Activated naive CD8-positive, alpha-beta T cell treated with anti-CD3 and anti-CD28 coated beads for 36 hours (primary cell): ENCODE measurements at regions not wholly inside any gene's neighbourhood (a gene's known extent, or its start where the extent isn't known, plus 50 kb on each side); places are given as distances from the start of the nearest gene placed in this dataset.

Experiments
- DNase-seq: peaks from one replicate; pipeline ENCODE4 v3.0.0; 2021
- H3K27ac Mint-ChIP-seq: one replicate; pipeline ENCODE4 v1.8.0; 2022; ENCODE audit warnings: mild to moderate bottlenecking, moderate library complexity, mixed read lengths
- H3K27me3 Mint-ChIP-seq: one replicate; pipeline ENCODE4 v1.8.0; 2022; ENCODE audit warnings: mild to moderate bottlenecking, mixed read lengths
- H3K36me3 Mint-ChIP-seq: one replicate; pipeline ENCODE4 v1.8.0; 2021; ENCODE audit warnings: mild to moderate bottlenecking, mixed read lengths
- H3K4me1 Mint-ChIP-seq: one replicate; pipeline ENCODE4 v1.8.0; 2021; ENCODE audit warnings: mixed read lengths
- H3K4me3 Mint-ChIP-seq: one replicate; pipeline ENCODE4 v1.8.0; 2022; ENCODE audit warnings: mild to moderate bottlenecking, moderate library complexity, mixed read lengths
- H3K9me3 Mint-ChIP-seq: one replicate; pipeline ENCODE4 v1.8.0; 2022; ENCODE audit warnings: mixed read lengths

DNA sequence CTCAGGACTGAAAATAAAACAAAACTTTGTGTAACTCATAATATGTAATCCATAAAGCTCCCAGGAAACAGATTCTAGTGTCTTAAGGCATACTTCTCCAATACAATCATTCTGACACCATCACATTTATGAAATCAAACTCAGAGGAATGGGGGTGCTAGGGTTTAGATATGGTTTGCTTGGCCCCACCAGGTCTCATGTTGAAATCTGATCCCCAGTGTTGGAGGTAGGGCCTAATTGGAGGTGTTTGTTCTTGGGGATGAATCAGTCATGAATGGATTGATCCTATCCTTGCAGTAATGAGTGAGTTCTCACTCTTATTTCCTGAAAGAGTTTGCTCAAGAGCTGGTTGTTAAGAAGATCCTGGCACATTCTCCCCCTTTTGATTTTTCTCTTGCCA, 380.9 kb downstream of the ETS1 start:
- H3K36me3 Mint-ChIP-seq = peaks cover 6% of the 10 kb centered on the region

DNA sequence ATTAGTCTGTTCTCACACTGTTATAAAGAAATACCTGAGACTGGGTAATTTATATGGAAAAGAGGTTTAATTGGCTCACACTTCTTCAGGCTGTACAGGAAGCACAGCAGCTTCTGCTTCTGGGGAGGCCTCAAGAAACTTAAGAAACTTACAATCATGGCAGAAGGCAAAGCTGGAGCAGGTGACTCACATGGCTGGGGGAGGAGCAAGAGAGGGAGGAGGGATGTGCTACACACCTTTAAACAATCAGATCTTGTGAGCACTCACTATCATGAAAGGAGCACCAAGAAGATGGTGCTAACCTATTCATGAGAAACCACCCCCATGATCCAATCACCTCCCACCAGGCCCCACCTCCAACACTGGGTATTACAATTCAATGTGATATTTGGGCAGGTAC, 381.6 kb downstream of the ETS1 start:
- peaks cover 6% of the 10 kb centered on the region for H3K36me3 Mint-ChIP-seq
- no peak overlapping the region for H3K4me3 Mint-ChIP-seq
- H3K27ac Mint-ChIP-seq = no peak overlapping the region
- no peaks in the 10 kb centered on the region for H3K27me3 Mint-ChIP-seq
- no peak for DNase-seq
- H3K9me3 Mint-ChIP-seq = peaks cover 9% of the 10 kb centered on the region
- peaks cover 15% of the 10 kb centered on the region for H3K4me1 Mint-ChIP-seq

More for the DNA sequence above, 380.9 kb downstream of the ETS1 start:
- no peak overlapping the region for H3K27ac Mint-ChIP-seq
- H3K9me3 Mint-ChIP-seq = peaks cover 9% of the 10 kb centered on the region
- no peak for DNase-seq
- H3K4me1 Mint-ChIP-seq = peaks cover 13% of the 10 kb centered on the region
- no peaks in the 10 kb centered on the region for H3K27me3 Mint-ChIP-seq
- no peak overlapping the region for H3K4me3 Mint-ChIP-seq

DNA sequence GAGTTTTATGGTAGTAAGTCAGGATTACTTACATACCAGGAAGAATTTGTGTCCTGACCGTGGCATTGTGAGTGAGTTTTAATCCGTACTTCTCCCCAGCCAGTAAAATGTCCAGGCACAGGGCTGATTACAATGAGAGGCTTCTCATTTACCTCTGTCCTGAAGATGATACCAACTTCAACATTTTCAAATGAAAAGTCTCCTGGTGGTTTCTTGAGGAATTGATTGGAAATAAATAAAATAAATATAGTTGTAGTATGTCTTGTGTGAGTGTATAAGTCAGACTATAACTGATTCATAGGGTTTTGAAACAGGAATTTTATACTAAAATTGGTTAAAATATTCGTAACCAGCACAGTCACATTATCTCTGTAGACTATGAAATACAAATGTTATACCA, 382.5 kb downstream of the ETS1 start:
- Mint-ChIP-seq H3K27ac (no peak overlapping the region), H3K27me3 (no peaks in the 10 kb centered on the region), H3K4me1 (peaks cover 16% of the 10 kb centered on the region), H3K9me3 (peaks cover 9% of the 10 kb centered on the region), H3K36me3 (peaks cover 6% of the 10 kb centered on the region), H3K4me3 (no peak overlapping the region)
- no peak for DNase-seq

DNA sequence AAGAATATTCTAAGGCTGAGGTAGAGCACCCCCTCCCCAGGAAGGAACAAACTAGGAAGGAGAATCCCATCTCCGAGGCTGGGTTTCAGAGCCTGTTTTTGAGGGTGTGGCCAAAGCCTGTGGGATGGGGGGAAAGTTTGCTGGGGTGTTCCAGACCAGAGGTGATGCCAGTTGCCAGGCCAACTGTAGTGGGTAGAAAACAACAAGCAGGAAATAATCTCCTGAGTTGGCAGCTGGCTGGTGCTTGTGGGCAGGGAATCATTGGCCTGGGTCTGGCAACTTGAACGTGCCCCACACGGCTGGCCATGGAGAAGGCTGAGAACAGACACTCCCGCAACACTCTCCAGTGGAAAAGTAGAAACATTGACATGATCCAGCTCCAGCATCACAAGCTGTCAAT, 385.6 kb downstream of the ETS1 start:
- H3K27ac Mint-ChIP-seq = no peak overlapping the region
- peaks cover 16% of the 10 kb centered on the region for H3K4me1 Mint-ChIP-seq
- DNase-seq = no peak
- H3K36me3 Mint-ChIP-seq = peaks cover 4% of the 10 kb centered on the region
- no peaks in the 10 kb centered on the region for H3K27me3 Mint-ChIP-seq
- H3K4me3 Mint-ChIP-seq = no peak overlapping the region
- H3K9me3 Mint-ChIP-seq = peaks cover 6% of the 10 kb centered on the region

DNA sequence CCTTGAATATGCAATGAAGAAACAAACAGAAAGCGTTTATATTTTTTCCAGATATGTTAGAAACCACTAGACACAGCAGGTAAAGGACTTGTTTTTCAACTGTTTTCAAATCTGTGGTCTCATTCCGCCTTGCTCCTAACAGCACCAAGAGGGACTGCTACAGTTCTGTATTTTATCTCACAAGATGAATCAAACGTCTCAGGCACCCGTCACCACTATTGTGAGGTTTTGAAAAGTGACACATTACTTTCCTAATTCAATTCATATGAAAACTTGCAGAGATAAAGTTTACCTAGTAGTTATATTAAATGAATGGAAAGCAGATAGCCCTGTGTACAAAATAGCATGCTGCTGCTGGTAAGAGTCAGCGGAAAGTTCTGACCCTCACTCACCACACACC, 386.3 kb downstream of the ETS1 start:
- peaks cover 1% of the 10 kb centered on the region for H3K9me3 Mint-ChIP-seq
- H3K36me3 Mint-ChIP-seq = peaks cover 1% of the 10 kb centered on the region
- no peak overlapping the region for H3K4me3 Mint-ChIP-seq
- H3K4me1 Mint-ChIP-seq = peaks cover 17% of the 10 kb centered on the region
- DNase-seq = no peak
- no peak overlapping the region for H3K27ac Mint-ChIP-seq
- no peaks in the 10 kb centered on the region for H3K27me3 Mint-ChIP-seq

DNA sequence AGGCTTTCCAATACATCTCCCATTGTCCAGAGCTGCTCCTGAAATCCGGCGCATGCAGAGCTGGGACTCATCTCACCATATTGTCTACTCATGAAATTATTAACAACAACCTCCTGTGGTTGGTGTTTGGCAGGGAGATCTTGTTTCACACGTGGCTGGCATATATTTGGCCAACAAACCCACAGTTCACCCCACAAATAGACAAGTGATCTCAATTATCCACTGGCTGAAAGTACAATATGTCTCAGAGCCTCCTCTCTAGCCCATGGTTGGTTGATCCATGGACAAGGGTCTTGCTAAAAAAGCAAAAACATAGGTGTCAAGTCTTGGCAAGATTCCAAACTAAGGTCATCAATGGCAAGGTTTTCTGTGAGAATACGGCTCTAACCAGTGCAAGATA, 386.9 kb downstream of the ETS1 start:
- no peaks in the 10 kb centered on the region for H3K36me3 Mint-ChIP-seq
- peaks cover 17% of the 10 kb centered on the region for H3K4me1 Mint-ChIP-seq
- H3K27ac Mint-ChIP-seq = no peak overlapping the region
- no peak for DNase-seq
- H3K9me3 Mint-ChIP-seq = no peaks in the 10 kb centered on the region
- H3K27me3 Mint-ChIP-seq = no peaks in the 10 kb centered on the region
- no peak overlapping the region for H3K4me3 Mint-ChIP-seq

DNA sequence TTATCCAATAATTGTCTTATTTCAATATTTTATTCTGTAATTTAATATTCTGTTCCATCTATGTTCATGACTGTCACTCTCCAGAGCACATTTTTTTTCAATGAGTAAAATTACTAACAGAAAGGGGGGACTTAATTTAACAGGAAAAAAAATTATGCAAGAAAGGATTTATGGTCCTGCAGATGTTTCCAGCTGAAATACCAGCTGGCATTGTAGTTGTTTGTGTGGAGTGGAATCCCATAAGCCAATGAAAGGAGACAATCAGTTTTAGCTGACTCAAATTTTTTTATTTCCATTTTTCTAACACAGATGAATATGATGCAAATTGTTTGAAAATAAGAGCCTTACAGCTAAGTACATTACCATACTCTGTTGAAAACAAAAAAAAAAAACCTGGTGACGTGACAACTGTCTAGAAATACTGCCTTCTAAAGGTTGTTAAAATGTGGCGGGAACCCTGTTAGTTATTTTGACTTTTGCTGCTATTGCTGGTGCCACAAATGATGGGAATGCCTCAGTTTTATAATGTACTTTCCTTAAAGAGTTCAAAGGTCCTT, 389.1 kb downstream of the ETS1 start:
- H3K36me3 Mint-ChIP-seq = no peaks in the 10 kb centered on the region
- no peak for DNase-seq
- no peaks in the 10 kb centered on the region for H3K9me3 Mint-ChIP-seq
- H3K27me3 Mint-ChIP-seq = no peaks in the 10 kb centered on the region
- no peak overlapping the region for H3K4me3 Mint-ChIP-seq
- H3K4me1 Mint-ChIP-seq = peaks cover 36% of the 10 kb centered on the region
- H3K27ac Mint-ChIP-seq = no peak overlapping the region

DNA sequence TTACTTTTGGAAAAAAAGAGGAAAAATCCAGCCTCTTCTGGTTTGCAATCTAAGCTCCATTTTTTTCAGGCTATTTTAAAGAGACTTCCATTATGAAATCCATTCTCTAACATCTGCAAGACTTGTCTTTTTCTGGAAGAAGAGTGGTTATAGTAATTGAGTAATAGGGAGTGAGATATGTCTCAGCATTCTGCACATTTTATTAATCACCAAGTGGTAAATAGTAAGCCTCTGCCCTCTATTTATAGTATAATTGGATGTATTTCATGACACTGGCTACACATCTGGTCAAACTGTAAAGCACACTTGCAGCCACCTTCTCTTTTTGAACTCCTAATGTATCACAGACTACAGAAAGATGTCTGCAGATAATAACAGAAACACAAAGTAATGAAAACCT, 391.1 kb downstream of the ETS1 start:
- no peak overlapping the region for H3K4me3 Mint-ChIP-seq
- no peak overlapping the region for H3K27ac Mint-ChIP-seq
- DNase-seq = no peak
- H3K4me1 Mint-ChIP-seq = peaks cover 30% of the 10 kb centered on the region
- H3K27me3 Mint-ChIP-seq = no peaks in the 10 kb centered on the region
- no peaks in the 10 kb centered on the region for H3K36me3 Mint-ChIP-seq
- no peaks in the 10 kb centered on the region for H3K9me3 Mint-ChIP-seq

DNA sequence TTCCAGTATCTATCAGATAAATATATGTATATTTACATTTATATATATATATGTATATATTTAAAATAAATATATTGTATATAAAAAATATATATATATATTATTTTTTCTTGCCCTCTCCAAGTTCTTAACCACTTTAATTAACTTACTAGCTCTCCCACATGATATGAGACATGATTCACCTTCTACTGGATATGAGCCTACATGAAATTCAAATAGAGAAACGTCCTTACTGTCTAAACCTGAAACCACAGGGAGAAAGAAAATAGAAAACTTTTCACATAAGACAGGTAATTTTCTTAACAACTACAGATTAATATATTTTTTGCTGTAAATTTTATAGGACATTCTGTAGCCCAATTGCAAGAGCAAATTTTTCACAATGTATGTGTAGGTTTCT, 391.6 kb downstream of the ETS1 start:
- peaks cover 29% of the 10 kb centered on the region for H3K4me1 Mint-ChIP-seq
- H3K27me3 Mint-ChIP-seq = no peaks in the 10 kb centered on the region
- H3K36me3 Mint-ChIP-seq = no peaks in the 10 kb centered on the region
- no peak overlapping the region for H3K4me3 Mint-ChIP-seq
- DNase-seq = no peak
- H3K9me3 Mint-ChIP-seq = no peaks in the 10 kb centered on the region
- no peak overlapping the region for H3K27ac Mint-ChIP-seq

DNA sequence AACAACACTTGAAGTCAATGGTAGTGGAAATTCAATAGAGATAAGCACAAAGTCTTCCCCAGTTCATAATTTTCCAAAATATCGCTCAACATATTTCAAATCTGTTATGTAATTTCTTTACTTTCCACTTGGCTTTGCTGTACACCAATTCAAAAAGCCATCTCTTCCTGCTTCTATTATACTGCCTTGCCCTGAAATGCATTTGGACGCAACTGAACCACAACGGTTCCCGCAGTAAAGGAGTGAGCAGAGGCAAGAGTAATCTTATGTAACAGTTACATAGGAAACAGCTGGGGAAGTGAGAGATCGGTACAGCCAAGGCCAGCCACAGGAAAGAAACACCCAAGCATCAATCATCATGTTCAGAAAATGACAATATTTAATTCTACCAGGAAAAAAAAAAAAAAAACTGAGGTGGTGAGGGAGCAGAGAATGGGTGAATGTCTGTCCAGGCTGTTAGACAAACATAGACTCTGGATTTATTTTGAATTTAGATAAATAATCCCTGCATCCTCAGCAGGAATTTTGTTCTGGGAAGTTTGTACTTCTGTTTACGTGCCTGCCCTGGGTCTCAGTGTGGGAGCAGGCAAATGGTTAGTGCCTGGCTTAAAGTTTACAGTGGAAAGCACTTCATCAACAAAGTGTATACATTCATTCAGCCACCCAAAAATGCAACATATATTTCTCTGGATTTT, 392.2 kb downstream of the ETS1 start:
- DNase-seq = peak; percentile 51
- H3K4me1 Mint-ChIP-seq = peaks cover 32% of the 10 kb centered on the region
- no peaks in the 10 kb centered on the region for H3K36me3 Mint-ChIP-seq
- no peaks in the 10 kb centered on the region for H3K9me3 Mint-ChIP-seq
- H3K4me3 Mint-ChIP-seq = no peak overlapping the region
- H3K27me3 Mint-ChIP-seq = no peaks in the 10 kb centered on the region
- H3K27ac Mint-ChIP-seq = no peak overlapping the region

DNA sequence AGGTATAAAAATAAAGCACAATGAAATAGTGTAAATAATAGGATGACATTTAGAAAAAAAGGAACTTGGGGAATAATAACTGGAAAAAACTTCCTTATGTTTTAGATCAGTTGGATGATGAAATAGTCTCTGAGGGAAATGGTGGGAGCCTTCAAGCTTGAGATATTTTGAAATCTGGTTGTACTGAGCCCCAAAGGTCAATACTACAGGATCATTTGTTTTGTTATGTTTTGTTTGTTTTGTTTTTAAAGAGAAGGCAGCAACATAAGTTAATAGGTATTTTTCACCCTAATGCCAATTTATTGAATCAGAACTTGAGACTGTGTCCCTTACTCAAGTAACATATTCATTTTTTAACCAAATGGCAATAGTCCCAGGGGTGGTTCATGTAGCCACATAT, 393.1 kb downstream of the ETS1 start:
- DNase-seq = no peak
- H3K4me1 Mint-ChIP-seq = peaks cover 38% of the 10 kb centered on the region
- no peaks in the 10 kb centered on the region for H3K9me3 Mint-ChIP-seq
- no peaks in the 10 kb centered on the region for H3K36me3 Mint-ChIP-seq
- H3K4me3 Mint-ChIP-seq = no peak overlapping the region
- no peaks in the 10 kb centered on the region for H3K27me3 Mint-ChIP-seq
- H3K27ac Mint-ChIP-seq = no peak overlapping the region

DNA sequence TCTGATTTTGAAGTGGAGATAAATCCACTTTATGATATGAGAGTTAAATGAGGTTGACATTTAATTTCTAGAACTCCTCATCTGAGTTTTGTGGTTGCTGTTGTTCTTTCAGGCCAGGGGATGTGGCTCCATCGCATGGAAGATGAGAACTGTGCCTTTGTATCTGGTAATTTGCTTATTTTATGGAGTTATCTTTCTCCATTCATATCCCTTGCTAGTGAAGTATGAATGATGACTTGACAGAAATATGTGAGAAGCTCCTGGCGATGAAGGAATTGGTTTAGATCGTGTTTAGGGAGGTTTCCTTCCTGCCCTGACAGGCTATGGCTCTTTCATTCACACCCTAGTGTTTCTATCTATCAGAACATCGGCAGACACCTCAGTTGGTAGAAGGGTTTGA, 393.7 kb downstream of the ETS1 start:
- no peak for DNase-seq
- no peaks in the 10 kb centered on the region for H3K27me3 Mint-ChIP-seq
- no peaks in the 10 kb centered on the region for H3K9me3 Mint-ChIP-seq
- peak overlapping the region; percentile 26 for H3K27ac Mint-ChIP-seq
- no peak overlapping the region for H3K4me3 Mint-ChIP-seq
- peaks cover 38% of the 10 kb centered on the region for H3K4me1 Mint-ChIP-seq
- H3K36me3 Mint-ChIP-seq = no peaks in the 10 kb centered on the region

DNA sequence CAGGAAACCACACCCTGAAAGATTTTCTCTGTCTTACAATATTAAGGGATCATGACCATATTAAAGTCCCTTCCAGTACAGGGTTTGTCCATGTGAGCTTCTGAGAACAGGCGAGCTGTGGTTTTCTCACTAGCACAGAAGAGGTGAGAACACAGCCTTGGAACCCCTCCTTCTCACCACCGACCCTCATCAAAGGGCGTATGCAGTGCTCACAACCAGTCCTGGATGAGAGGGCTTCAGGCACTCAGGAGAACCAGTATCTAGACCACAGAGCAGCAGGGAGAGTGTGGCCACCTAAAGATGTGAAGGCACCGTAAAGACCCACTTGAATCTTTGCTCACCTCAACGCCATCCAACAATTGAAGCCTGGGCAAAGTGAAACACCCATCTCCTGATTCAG, 397.0 kb downstream of the ETS1 start:
- Mint-ChIP-seq H3K4me1 (peaks cover 37% of the 10 kb centered on the region), H3K36me3 (peaks cover 9% of the 10 kb centered on the region), H3K9me3 (peaks cover 10% of the 10 kb centered on the region), H3K4me3 (no peak overlapping the region), H3K27ac (peak overlapping the region; percentile 73), H3K27me3 (no peaks in the 10 kb centered on the region)
- peak; percentile 29 for DNase-seq

DNA sequence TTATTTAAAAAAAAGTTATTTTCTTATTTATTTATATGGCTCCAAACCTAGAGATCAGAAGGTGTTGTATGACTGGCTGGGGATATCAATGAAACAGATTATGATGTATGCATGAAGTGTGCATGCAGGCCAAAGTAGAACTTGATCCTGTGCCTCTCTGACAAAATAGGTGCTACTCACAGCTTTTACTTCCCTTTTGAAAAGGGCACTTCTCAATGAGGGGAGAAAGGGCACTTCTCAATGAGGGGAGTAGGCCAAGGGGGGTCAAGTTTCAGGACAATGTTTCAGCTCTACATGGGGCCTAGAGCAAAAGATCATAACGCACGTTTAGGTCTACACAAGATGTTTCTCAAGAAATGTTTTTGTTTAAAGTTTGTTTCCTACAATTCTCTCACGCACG, 397.5 kb downstream of the ETS1 start:
- peaks cover 32% of the 10 kb centered on the region for H3K4me1 Mint-ChIP-seq
- peak overlapping the region; percentile 73 for H3K27ac Mint-ChIP-seq
- no peak overlapping the region for H3K4me3 Mint-ChIP-seq
- peaks cover 11% of the 10 kb centered on the region for H3K36me3 Mint-ChIP-seq
- DNase-seq = no peak
- H3K27me3 Mint-ChIP-seq = no peaks in the 10 kb centered on the region
- peaks cover 15% of the 10 kb centered on the region for H3K9me3 Mint-ChIP-seq

DNA sequence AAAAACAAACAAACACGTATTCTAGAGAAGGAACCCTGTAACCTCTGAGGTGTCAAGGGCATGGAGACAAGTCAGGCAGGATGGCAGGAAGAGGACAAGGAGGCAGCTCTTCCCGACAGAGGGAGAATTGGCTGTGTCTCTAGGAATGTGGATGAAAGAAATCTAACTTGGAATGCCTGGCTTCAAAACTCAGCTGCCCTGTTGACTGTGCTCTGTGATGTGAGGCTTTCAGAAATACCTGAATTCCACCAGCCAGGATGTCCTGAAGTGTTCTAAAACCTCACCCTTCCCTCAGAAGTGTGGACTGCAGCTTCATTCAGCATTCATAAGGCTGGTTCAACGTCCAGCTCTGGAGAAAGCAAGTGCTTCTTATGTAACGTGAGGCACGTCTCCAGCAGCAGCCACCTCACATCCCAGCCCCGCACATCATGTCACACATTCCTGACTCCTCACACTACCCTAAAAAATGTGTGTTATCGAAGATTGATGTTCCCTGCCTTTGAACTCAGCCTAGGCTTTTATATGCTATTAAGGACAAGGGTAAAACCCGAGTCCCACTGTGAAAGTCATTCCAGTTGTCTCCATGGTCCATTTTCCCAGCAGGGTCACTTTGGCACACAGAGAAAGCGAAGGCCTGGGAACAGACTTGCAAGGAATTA, 398.9 kb downstream of the ETS1 start:
- Mint-ChIP-seq H3K27me3 (no peaks in the 10 kb centered on the region), H3K9me3 (peaks cover 22% of the 10 kb centered on the region), H3K4me1 (peaks cover 20% of the 10 kb centered on the region), H3K4me3 (no peak overlapping the region), H3K27ac (no peak overlapping the region), H3K36me3 (peaks cover 13% of the 10 kb centered on the region)
- DNase-seq = no peak

DNA sequence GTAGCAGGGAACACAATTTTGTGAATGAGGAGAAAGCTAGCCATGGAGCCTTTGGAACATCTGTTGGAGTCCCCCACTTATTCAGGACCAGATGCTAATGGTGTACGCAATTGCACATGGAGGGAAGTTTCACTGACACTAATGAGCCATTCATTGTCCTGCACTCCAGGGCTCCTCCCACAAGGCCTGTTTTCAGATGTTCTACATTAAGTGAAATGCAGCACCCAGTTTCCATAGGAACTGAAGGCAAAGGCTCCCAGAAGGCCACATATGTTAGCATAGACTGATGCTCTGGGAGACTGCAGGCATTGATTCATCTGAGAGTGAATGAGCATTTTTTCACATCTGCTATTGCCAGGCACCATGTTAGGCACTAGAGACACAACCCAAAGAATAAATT, 399.5 kb downstream of the ETS1 start:
- DNase-seq = no peak
- Mint-ChIP-seq H3K9me3 (peaks cover 22% of the 10 kb centered on the region), H3K4me1 (peaks cover 21% of the 10 kb centered on the region), H3K27ac (no peak overlapping the region), H3K36me3 (peaks cover 15% of the 10 kb centered on the region), H3K27me3 (no peaks in the 10 kb centered on the region), H3K4me3 (no peak overlapping the region)
